ENCODE measurements at regions not wholly inside any gene's neighbourhood (a gene's known extent, or its start where the extent isn't known, plus 50 kb on each side); places are given as distances from the start of the nearest gene placed in this dataset.

GRCh38 chr11:19420868-19421533, 180.3 kb upstream of the E2F8 start:
- CTCF ChIA-PET, result no interaction called here
- peak overlapping the region; percentile 80 for H2BK120ac ChIP-seq (ENCODE audit: low read depth, low read length)
- H3K9ac ChIP-seq (ENCODE audit: low read depth, low read length), result no peak overlapping the region
- intact Hi-C loops (cut with micrococcal nuclease), result no loop called here
- peak overlapping the region; percentile 95 for H2AK5ac ChIP-seq (ENCODE audit: low read depth, low read length)
- no peaks in the 10 kb centered on the region for H3K36me3 ChIP-seq (ENCODE audit: control insufficient read depth, insufficient read depth, low read length)
- H3K4me1 ChIP-seq (ENCODE audit: control insufficient read depth, insufficient read depth, low read length), result peaks cover 16% of the 10 kb centered on the region
- in situ Hi-C loops (cut with MboI; ENCODE audit: low sequenced_read_pairs), result no loop called here
- H4K20me1 ChIP-seq (ENCODE audit: insufficient read depth, low read length), result no peaks in the 10 kb centered on the region
- H2BK5ac ChIP-seq (ENCODE audit: low read depth, low read length, poor library complexity, severe bottlenecking), result peak overlapping the region; percentile 57
- H3K18ac ChIP-seq (ENCODE audit: low read depth, low read length), result peak overlapping the region; percentile 86
- no peaks in the 10 kb centered on the region; a peak in 1 of 4 replicates for H3K79me1 ChIP-seq (ENCODE audit: low read depth in 1 of 2, low read length in 2 of 2)
- H3K4ac ChIP-seq (ENCODE audit: low read depth, low read length), result peak overlapping the region; percentile 79
- H2AK9ac ChIP-seq (replicated peaks; ENCODE audit: low read depth, low read length, poor library complexity), result no peak overlapping the region
- H3K4me3 ChIP-seq (ENCODE audit: insufficient read depth, low read depth, low read length), result no peak overlapping the region
- H3K23ac ChIP-seq (ENCODE audit: low read depth, low read length), result peak overlapping the region; percentile 39
- no peak overlapping the region for H3K4me2 ChIP-seq (ENCODE audit: low read depth, low read length)
- TF ChIP-seq MAZ (IDR thresholded peaks at IDR 0.05; ENCODE audit: borderline replicate concordance, low read depth, low read length) (no peak), MXI1 (IDR thresholded peaks at IDR 0.05; ENCODE audit: borderline replicate concordance, low read depth, low read length) (no peak)
- no peak for ATAC-seq (ENCODE audit: low read depth)
- peak overlapping the region; percentile 47 for H2AFZ ChIP-seq (replicated peaks; ENCODE audit: low read length, poor library complexity)
- WGBS, 2 experiments (ENCODE audit: extremely low coverage in 2 of 2, insufficient read length in 1 of 2), result 75% methylated on average over 1 of the region's 6 CpGs; no CpG with 5 or more reads in 1 of the 2 experiments
- dilution Hi-C loops (cut with HindIII; ENCODE audit: low sequenced_read_pairs, unreplicated experiment), result no loop called here
- no peaks in the 10 kb centered on the region for H3K27me3 ChIP-seq (ENCODE audit: control insufficient read depth, insufficient read depth, low read length)
- H2BK15ac ChIP-seq (ENCODE audit: low read depth, low read length), result peak overlapping the region; percentile 75; the same call in 2 of the 3 replicates
- POLR2A ChIA-PET (ENCODE audit: unreplicated experiment), result interaction anchor here (0.6 kb wide), 1 partner anchor 352 kb away, joined by 3 read pairs; no protein-coding TSS in a partner anchor
- H3K56ac ChIP-seq (ENCODE audit: extremely low read depth, insufficient read depth, low read length), result no peak overlapping the region
- no peak for DNase-seq
- peaks cover 13% of the 10 kb centered on the region for H3K9me1 ChIP-seq (ENCODE audit: insufficient read depth, low read length)
- peak overlapping the region; percentile 57; the same call in 1 of the 2 replicates for H4K5ac ChIP-seq (ENCODE audit: low read depth, low read length)
- H3K9me3 ChIP-seq (ENCODE audit: control insufficient read depth, insufficient read depth, low read length), result no peaks in the 10 kb centered on the region
- peak overlapping the region in 1 of 2 experiments; percentile 55; a peak in 1 of 4 replicates for H4K8ac ChIP-seq (ENCODE audit: low read depth in 2 of 2, low read length in 2 of 2)
- BruUV-seq (replicated peaks), result no TSS peak
- H3K14ac ChIP-seq (replicated peaks; ENCODE audit: low read depth, low read length), result peak overlapping the region; percentile 28; the same call in 1 of the 2 replicates
- peak overlapping the region; percentile 47; the same call in 1 of the 2 replicates for H3K27ac ChIP-seq (ENCODE audit: insufficient read depth, low read length)
- H4K91ac ChIP-seq (ENCODE audit: insufficient read depth, low read depth, low read length), result peak overlapping the region; percentile 81
- H2BK20ac ChIP-seq (ENCODE audit: low read depth, low read length), result peak overlapping the region; percentile 84
